ENCODE measurements at regions not wholly inside any gene's neighbourhood (a gene's known extent, or its start where the extent isn't known, plus 50 kb on each side); places are given as distances from the start of the nearest gene placed in this dataset.

- TF ChIP-seq POLR2A (IDR thresholded peaks at IDR 0.05) (no peak), POLR2AphosphoS5 (IDR thresholded peaks at IDR 0.05) (no peak), EP300 (IDR thresholded peaks at IDR 0.05) (no peak)
- TF ChIP-seq, protein P1, sequence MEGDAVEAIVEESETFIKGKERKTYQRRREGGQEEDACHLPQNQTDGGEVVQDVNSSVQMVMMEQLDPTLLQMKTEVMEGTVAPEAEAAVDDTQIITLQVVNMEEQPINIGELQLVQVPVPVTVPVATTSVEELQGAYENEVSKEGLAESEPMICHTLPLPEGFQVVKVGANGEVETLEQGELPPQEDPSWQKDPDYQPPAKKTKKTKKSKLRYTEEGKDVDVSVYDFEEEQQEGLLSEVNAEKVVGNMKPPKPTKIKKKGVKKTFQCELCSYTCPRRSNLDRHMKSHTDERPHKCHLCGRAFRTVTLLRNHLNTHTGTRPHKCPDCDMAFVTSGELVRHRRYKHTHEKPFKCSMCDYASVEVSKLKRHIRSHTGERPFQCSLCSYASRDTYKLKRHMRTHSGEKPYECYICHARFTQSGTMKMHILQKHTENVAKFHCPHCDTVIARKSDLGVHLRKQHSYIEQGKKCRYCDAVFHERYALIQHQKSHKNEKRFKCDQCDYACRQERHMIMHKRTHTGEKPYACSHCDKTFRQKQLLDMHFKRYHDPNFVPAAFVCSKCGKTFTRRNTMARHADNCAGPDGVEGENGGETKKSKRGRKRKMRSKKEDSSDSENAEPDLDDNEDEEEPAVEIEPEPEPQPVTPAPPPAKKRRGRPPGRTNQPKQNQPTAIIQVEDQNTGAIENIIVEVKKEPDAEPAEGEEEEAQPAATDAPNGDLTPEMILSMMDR (IDR thresholded peaks at IDR 0.05): peak in 1 of 4 experiments; percentile 33
Observed at GRCh38 chr13:23087880-23088279, 92.9 kb upstream of the SGCG start.

Measured in gastroesophageal sphincter (tissue), 3 donors.